Fibroblast of lung (primary cell): ENCODE measurements at regions not wholly inside any gene's neighbourhood (a gene's known extent, or its start where the extent isn't known, plus 50 kb on each side); places are given as distances from the start of the nearest gene placed in this dataset.

Experiments
- CTCF ChIP-seq, 2 donors: IDR thresholded peaks in 1 of 2; conservative IDR thresholded peaks in 1 of 2; 1 replicate in 1 of 2; 2 replicates in 1 of 2; pipeline ENCODE4 v1.5.1; 2011 to 2012; ENCODE audit warnings: low read length in 2 of 2, control low read depth in 1 of 2, inconsistent platforms in 1 of 2, low read depth in 1 of 2, mild to moderate bottlenecking in 1 of 2
- EZH2 ChIP-seq: IDR thresholded peaks from 2 replicates; pipeline ENCODE4 v1.5.1; 2012; ENCODE audit warnings: low read length, control low read depth, mild to moderate bottlenecking; ENCODE audit errors: missing control alignments

- no peak for TF ChIP-seq EZH2
- TF ChIP-seq CTCF (conservative IDR thresholded peaks at IDR 0.05 in 1 of 2, IDR thresholded peaks at IDR 0.05 in 1 of 2; ENCODE audit: low read depth in 1 of 2, low read length in 2 of 2), result no peak
Measured at GRCh38 chr7:17558558-17559332, 260.3 kb downstream of the AHR start.
